B cell (primary cell): ENCODE measurements at regions not wholly inside any gene's neighbourhood (a gene's known extent, or its start where the extent isn't known, plus 50 kb on each side); places are given as distances from the start of the nearest gene placed in this dataset.

Experiments
- EZH2 ChIP-seq: IDR thresholded peaks from 2 replicates; pipeline ENCODE4 v1.6.1; 2012; ENCODE audit warnings: borderline replicate concordance, low read depth, mild to moderate bottlenecking, moderate library complexity, low read length; ENCODE audit not compliant: insufficient read depth, poor library complexity, severe bottlenecking
- TF ChIP-seq, protein P1 (sequence below): fragments of 200-600 bp; IDR thresholded peaks from one replicate; pipeline ENCODE4 v1.8.0; 2022; ENCODE audit warnings: antibody characterized with exemption, mild to moderate bottlenecking

DNA sequence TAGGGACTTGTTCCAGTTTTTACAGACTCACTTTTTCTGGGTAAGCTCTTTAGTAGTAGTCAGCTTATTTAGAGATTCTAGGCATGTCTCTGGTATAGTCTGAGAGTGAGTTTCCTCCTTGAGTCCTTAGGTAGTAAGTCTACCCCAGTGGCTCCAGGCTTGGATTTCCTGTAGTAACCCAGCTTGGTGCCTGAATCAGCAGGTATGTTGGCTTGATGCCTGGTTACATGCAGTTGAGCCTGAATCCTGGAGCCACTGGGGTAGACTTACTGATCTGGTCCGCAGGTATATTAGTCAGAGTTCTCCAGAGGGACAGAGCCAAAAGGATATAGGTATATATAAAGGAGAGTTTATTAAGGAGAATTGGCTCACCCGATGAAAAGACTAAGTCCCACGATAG, 85.8 kb upstream of the RBMS3 start:
- TF ChIP-seq, protein P1, sequence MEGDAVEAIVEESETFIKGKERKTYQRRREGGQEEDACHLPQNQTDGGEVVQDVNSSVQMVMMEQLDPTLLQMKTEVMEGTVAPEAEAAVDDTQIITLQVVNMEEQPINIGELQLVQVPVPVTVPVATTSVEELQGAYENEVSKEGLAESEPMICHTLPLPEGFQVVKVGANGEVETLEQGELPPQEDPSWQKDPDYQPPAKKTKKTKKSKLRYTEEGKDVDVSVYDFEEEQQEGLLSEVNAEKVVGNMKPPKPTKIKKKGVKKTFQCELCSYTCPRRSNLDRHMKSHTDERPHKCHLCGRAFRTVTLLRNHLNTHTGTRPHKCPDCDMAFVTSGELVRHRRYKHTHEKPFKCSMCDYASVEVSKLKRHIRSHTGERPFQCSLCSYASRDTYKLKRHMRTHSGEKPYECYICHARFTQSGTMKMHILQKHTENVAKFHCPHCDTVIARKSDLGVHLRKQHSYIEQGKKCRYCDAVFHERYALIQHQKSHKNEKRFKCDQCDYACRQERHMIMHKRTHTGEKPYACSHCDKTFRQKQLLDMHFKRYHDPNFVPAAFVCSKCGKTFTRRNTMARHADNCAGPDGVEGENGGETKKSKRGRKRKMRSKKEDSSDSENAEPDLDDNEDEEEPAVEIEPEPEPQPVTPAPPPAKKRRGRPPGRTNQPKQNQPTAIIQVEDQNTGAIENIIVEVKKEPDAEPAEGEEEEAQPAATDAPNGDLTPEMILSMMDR: no peak
- TF ChIP-seq EZH2: no peak
